ENCODE measurements at regions not wholly inside any gene's neighbourhood (a gene's known extent, or its start where the extent isn't known, plus 50 kb on each side); places are given as distances from the start of the nearest gene placed in this dataset.

DNA sequence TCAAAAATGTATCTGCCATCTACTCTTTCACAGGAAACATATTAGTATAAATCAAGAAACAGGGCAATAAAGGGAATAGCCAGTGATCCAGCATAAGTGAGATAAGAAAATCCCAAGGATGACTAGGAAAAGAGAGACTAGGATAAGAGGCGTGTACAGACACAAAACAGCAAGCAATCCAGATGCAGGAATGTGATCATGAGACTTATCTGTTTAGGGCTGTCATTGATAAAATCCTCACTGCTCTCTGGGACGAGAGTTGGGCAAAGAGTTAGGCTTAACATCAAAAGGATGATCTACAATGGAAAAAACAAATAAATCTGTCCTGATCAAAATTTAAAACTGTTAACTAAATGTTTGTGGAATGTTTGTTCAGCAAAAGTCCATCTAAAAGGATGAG, 1156.8 kb upstream of the C9orf72 start:
- no peaks in the 10 kb centered on the region for H3K9me3 Mint-ChIP-seq
- H3K27ac ChIP-seq (ENCODE audit: low read depth, low read length), result no peak overlapping the region
- no peaks in the 10 kb centered on the region for H3K27me3 Mint-ChIP-seq (ENCODE audit: insufficient read depth)
- H3K27me3 ChIP-seq (ENCODE audit: control insufficient read depth, insufficient read depth, low read length, poor library complexity, severe bottlenecking), result no peaks in the 10 kb centered on the region
- H3K4me1 ChIP-seq (ENCODE audit: control insufficient read depth, insufficient read depth, low read length), result no peaks in the 10 kb centered on the region
- H3K4me3 Mint-ChIP-seq, result no peak overlapping the region
- no peaks in the 10 kb centered on the region for H3K36me3 Mint-ChIP-seq (ENCODE audit: low read depth)
- no peak for DNase-seq
- H3K4me3 ChIP-seq (ENCODE audit: low read length), result no peak overlapping the region
- no peaks in the 10 kb centered on the region for H3K9me3 ChIP-seq (ENCODE audit: control insufficient read depth, low read length)
- TF ChIP-seq, protein P1, sequence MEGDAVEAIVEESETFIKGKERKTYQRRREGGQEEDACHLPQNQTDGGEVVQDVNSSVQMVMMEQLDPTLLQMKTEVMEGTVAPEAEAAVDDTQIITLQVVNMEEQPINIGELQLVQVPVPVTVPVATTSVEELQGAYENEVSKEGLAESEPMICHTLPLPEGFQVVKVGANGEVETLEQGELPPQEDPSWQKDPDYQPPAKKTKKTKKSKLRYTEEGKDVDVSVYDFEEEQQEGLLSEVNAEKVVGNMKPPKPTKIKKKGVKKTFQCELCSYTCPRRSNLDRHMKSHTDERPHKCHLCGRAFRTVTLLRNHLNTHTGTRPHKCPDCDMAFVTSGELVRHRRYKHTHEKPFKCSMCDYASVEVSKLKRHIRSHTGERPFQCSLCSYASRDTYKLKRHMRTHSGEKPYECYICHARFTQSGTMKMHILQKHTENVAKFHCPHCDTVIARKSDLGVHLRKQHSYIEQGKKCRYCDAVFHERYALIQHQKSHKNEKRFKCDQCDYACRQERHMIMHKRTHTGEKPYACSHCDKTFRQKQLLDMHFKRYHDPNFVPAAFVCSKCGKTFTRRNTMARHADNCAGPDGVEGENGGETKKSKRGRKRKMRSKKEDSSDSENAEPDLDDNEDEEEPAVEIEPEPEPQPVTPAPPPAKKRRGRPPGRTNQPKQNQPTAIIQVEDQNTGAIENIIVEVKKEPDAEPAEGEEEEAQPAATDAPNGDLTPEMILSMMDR (conservative IDR thresholded peaks at IDR 0.05), result no peak
- no peak overlapping the region for H3K27ac Mint-ChIP-seq
- 77 to 90% methylated on average over 2 of the region's 2 CpGs for WGBS, 2 experiments (ENCODE audit: insufficient coverage in 1 of 2, insufficient read length in 1 of 2)
- no peak overlapping the region for H3K9ac ChIP-seq (ENCODE audit: extremely low read depth, low read length, poor library complexity, severe bottlenecking)
- H3K4me1 Mint-ChIP-seq, result peaks cover 11% of the 10 kb centered on the region
- H3K36me3 ChIP-seq (ENCODE audit: control insufficient read depth, insufficient read depth, low read length), result no peaks in the 10 kb centered on the region

DNA sequence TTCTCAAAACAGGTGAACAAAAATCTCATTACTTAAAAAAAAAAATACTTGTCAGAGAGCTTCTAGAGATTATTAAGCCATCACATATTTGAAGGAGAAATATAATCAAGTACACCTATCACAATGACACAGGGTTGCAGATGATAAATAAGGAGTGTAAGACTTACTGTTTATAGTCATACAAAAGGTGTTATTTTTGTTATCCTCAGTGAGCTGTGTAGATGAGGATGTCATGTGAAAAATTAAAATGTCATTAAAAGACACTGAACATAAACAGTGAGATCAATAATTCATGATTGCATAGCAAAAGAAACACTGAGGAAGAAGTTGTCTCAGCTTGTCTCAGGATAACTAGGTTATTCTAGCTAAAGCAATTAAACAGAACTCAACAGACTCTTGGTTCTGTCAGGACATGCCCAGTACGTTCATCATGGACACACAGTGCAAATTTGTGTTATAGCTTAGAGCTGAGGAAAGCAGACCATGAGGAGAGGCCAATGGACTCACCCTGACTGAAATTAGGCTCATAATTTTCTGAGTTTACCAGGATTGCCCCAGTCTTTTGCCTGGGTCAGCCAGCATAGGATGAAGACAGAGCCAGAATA, 1162.6 kb upstream of the C9orf72 start:
- no peaks in the 10 kb centered on the region for H3K9me3 Mint-ChIP-seq
- H3K36me3 Mint-ChIP-seq (ENCODE audit: low read depth), result no peaks in the 10 kb centered on the region
- H3K4me1 Mint-ChIP-seq, result no peaks in the 10 kb centered on the region
- H3K27me3 Mint-ChIP-seq (ENCODE audit: insufficient read depth), result no peaks in the 10 kb centered on the region
- no peaks in the 10 kb centered on the region for H3K36me3 ChIP-seq (ENCODE audit: control insufficient read depth, insufficient read depth, low read length)
- H3K4me1 ChIP-seq (ENCODE audit: control insufficient read depth, insufficient read depth, low read length), result no peaks in the 10 kb centered on the region
- H3K27ac ChIP-seq (ENCODE audit: low read depth, low read length), result no peak overlapping the region
- 95% methylated on average over 1 of the region's 1 CpG; no CpG with 5 or more reads in 1 of the 2 experiments for WGBS, 2 experiments (ENCODE audit: insufficient coverage in 1 of 2, insufficient read length in 1 of 2)
- no peak overlapping the region for H3K9ac ChIP-seq (ENCODE audit: extremely low read depth, low read length, poor library complexity, severe bottlenecking)
- H3K27me3 ChIP-seq (ENCODE audit: control insufficient read depth, insufficient read depth, low read length, poor library complexity, severe bottlenecking), result no peaks in the 10 kb centered on the region
- H3K9me3 ChIP-seq (ENCODE audit: control insufficient read depth, low read length), result no peaks in the 10 kb centered on the region
- H3K4me3 ChIP-seq (ENCODE audit: low read length), result no peak overlapping the region
- TF ChIP-seq, protein P1 (conservative IDR thresholded peaks at IDR 0.05), result no peak
- H3K27ac Mint-ChIP-seq, result no peak overlapping the region
- DNase-seq, result no peak
- H3K4me3 Mint-ChIP-seq, result no peak overlapping the region

GRCh38 chr9:28741459-28741858, 1168.2 kb upstream of the C9orf72 start:
- peaks cover 2% of the 10 kb centered on the region for H3K36me3 Mint-ChIP-seq (ENCODE audit: low read depth)
- no peaks in the 10 kb centered on the region for H3K4me1 ChIP-seq (ENCODE audit: control insufficient read depth, insufficient read depth, low read length)
- H3K27me3 ChIP-seq (ENCODE audit: control insufficient read depth, insufficient read depth, low read length, poor library complexity, severe bottlenecking), result no peaks in the 10 kb centered on the region
- WGBS, 2 experiments (ENCODE audit: insufficient coverage in 1 of 2, insufficient read length in 1 of 2), result 93% methylated on average over 4 of the region's 4 CpGs; no CpG with 5 or more reads in 1 of the 2 experiments
- H3K9ac ChIP-seq (ENCODE audit: extremely low read depth, low read length, poor library complexity, severe bottlenecking), result no peak overlapping the region
- H3K4me3 ChIP-seq (ENCODE audit: low read length), result no peak overlapping the region
- TF ChIP-seq, protein P1 (conservative IDR thresholded peaks at IDR 0.05), result no peak
- no peaks in the 10 kb centered on the region for H3K9me3 ChIP-seq (ENCODE audit: control insufficient read depth, low read length)
- no peaks in the 10 kb centered on the region for H3K4me1 Mint-ChIP-seq
- H3K9me3 Mint-ChIP-seq, result peaks cover 12% of the 10 kb centered on the region
- no peaks in the 10 kb centered on the region for H3K27me3 Mint-ChIP-seq (ENCODE audit: insufficient read depth)
- no peak overlapping the region for H3K27ac ChIP-seq (ENCODE audit: low read depth, low read length)
- H3K4me3 Mint-ChIP-seq, result no peak overlapping the region
- DNase-seq, result no peak
- no peak overlapping the region for H3K27ac Mint-ChIP-seq
- no peaks in the 10 kb centered on the region for H3K36me3 ChIP-seq (ENCODE audit: control insufficient read depth, insufficient read depth, low read length)
